GM19351 (cell line): ENCODE measurements at regions not wholly inside any gene's neighbourhood (a gene's known extent, or its start where the extent isn't known, plus 50 kb on each side); places are given as distances from the start of the nearest gene placed in this dataset.
"Not testable (repeated sequence)": the region's sequence is repeated elsewhere in the genome, so short reads cannot be mapped to it uniquely, and the experiment has no call there.

ENCODE experiments used
- ATAC-seq: cut with Tn5 transposase; IDR thresholded peaks from one replicate; pipeline ENCODE4 v1.9.1; 2021; ENCODE audit warnings: mild to moderate bottlenecking, moderate library complexity; ENCODE audit not compliant: unreplicated experiment

GRCh38 chr9:89949111-89949510, 344.3 kb downstream of the GADD45G start:
- no peak for ATAC-seq

GRCh38 chr9:89951675-89952074, 346.9 kb downstream of the GADD45G start:
- no peak for ATAC-seq

- peak; percentile 66 for ATAC-seq
Observed at GRCh38 chr9:89952401-89952800, 347.6 kb downstream of the GADD45G start.

- not testable (repeated sequence) for ATAC-seq
Observed at GRCh38 chr9:89953263-89953662, 348.5 kb downstream of the GADD45G start.

GRCh38 chr9:89953824-89954615, 349.2 kb downstream of the GADD45G start:
- no peak for ATAC-seq

- ATAC-seq = no peak
Observed at GRCh38 chr9:89955144-89955543, 350.3 kb downstream of the GADD45G start.

GRCh38 chr9:89955626-89956025, 350.8 kb downstream of the GADD45G start:
- ATAC-seq = no peak

GRCh38 chr9:89956331-89956730, 351.5 kb downstream of the GADD45G start:
- no peak for ATAC-seq

GRCh38 chr9:89956907-89957306, 352.1 kb downstream of the GADD45G start:
- ATAC-seq = no peak

GRCh38 chr9:89958086-89958485, 353.3 kb downstream of the GADD45G start:
- ATAC-seq = no peak

- ATAC-seq = no peak
Observed at GRCh38 chr9:89961616-89962341, 357.0 kb downstream of the GADD45G start.

GRCh38 chr9:89963280-89963679, 358.5 kb downstream of the GADD45G start:
- no peak for ATAC-seq

GRCh38 chr9:89967527-89967926, 362.7 kb downstream of the GADD45G start:
- no peak for ATAC-seq

GRCh38 chr9:89969156-89969675, 364.4 kb downstream of the GADD45G start:
- ATAC-seq = peak; percentile 82

- no peak for ATAC-seq
Observed at GRCh38 chr9:89969881-89970639, 365.2 kb downstream of the GADD45G start.

- ATAC-seq = no peak
Observed at GRCh38 chr9:89970701-89971100, 365.9 kb downstream of the GADD45G start.

GRCh38 chr9:89972535-89972934, 367.7 kb downstream of the GADD45G start:
- no peak for ATAC-seq

GRCh38 chr9:89974582-89974981, 369.8 kb downstream of the GADD45G start:
- no peak for ATAC-seq

GRCh38 chr9:89975024-89975423, 370.2 kb downstream of the GADD45G start:
- ATAC-seq = no peak

- ATAC-seq = no peak
Observed at GRCh38 chr9:89975630-89976029, 370.8 kb downstream of the GADD45G start.

- ATAC-seq = no peak
Observed at GRCh38 chr9:89978185-89978584, 373.4 kb downstream of the GADD45G start.
